H1 (cell line): ENCODE measurements at regions not wholly inside any gene's neighbourhood (a gene's known extent, or its start where the extent isn't known, plus 50 kb on each side); places are given as distances from the start of the nearest gene placed in this dataset.

ENCODE experiments used
- CBX5 ChIP-seq: fragments of 300-800, 300-1000 bp; sonication (generic); IDR thresholded peaks from 2 replicates; pipeline ENCODE4 v1.7.1; 2016; ENCODE audit warnings: antibody characterized with exemption, low read length, low read depth
- CTCF ChIP-seq, 3 experiments: IDR thresholded peaks; 1 replicate in 2 of 3; 2 replicates in 1 of 3; pipeline versions ENCODE4 v1.5.1 to v1.6.1; 2011; ENCODE audit warnings: low read length in 3 of 3, mild to moderate bottlenecking in 3 of 3, inconsistent platforms in 2 of 3, low read depth in 1 of 3, moderate library complexity in 1 of 3; ENCODE audit not compliant: insufficient read depth in 1 of 3; ENCODE audit errors: control extremely low read depth in 1 of 3
- HDAC6 ChIP-seq: IDR thresholded peaks from one replicate; pipeline ENCODE4 v1.7.1; 2012; ENCODE audit warnings: low read depth, mild to moderate bottlenecking, inconsistent platforms, low read length, moderate library complexity
- SP2 ChIP-seq: IDR thresholded peaks from 2 replicates; pipeline ENCODE4 v1.6.1; 2012; ENCODE audit warnings: mild to moderate bottlenecking, low read length, inconsistent platforms

- TF ChIP-seq SP2 (no peak), HDAC6 (no peak), CTCF (IDR thresholded peaks at IDR 0.05; ENCODE audit: control extremely low read depth in 1 of 3, insufficient read depth in 1 of 3, low read depth in 1 of 3, low read length in 3 of 3) (no peak), CBX5 (no peak)
These were observed 67.9 kb upstream of the WDR1 start (continued) for GRCh38 chr4:10184501-10184938.
